GM18498 (cell line): ENCODE measurements at regions not wholly inside any gene's neighbourhood (a gene's known extent, or its start where the extent isn't known, plus 50 kb on each side); places are given as distances from the start of the nearest gene placed in this dataset.

Experiments used
- ATAC-seq: cut with Tn5 transposase; IDR thresholded peaks from one replicate; pipeline ENCODE4 v1.9.1; 2021; ENCODE audit warnings: mild to moderate bottlenecking, moderate library complexity; ENCODE audit not compliant: unreplicated experiment

- ATAC-seq, result no peak
Measured at GRCh38 chr13:50585674-50586413, 257.6 kb downstream of the DLEU7 start.

GRCh38 chr13:50586414-50587083 lies 256.9 kb downstream of the DLEU7 start:
- no peak for ATAC-seq

- no peak for ATAC-seq
Measured at GRCh38 chr13:50587115-50587514, 256.4 kb downstream of the DLEU7 start.

- no peak for ATAC-seq
Measured at GRCh38 chr13:50587645-50588373, 255.7 kb downstream of the DLEU7 start.

GRCh38 chr13:50588491-50589130 lies 254.9 kb downstream of the DLEU7 start:
- no peak for ATAC-seq

GRCh38 chr13:50589139-50589538 lies 254.4 kb downstream of the DLEU7 start:
- ATAC-seq, result no peak

GRCh38 chr13:50589651-50590054 lies 253.8 kb downstream of the DLEU7 start:
- ATAC-seq, result no peak

GRCh38 chr13:50592412-50593155 lies 250.9 kb downstream of the DLEU7 start:
- ATAC-seq, result no peak

GRCh38 chr13:50593207-50593606 lies 250.3 kb downstream of the DLEU7 start:
- no peak for ATAC-seq

GRCh38 chr13:50594276-50595051 lies 249.0 kb downstream of the DLEU7 start:
- ATAC-seq, result peak; percentile 82

GRCh38 chr13:50595196-50595595 lies 248.3 kb downstream of the DLEU7 start:
- no peak for ATAC-seq

- no peak for ATAC-seq
Measured at GRCh38 chr13:50596156-50596555, 247.3 kb downstream of the DLEU7 start.

- ATAC-seq, result no peak
Measured at GRCh38 chr13:50596776-50597203, 246.7 kb downstream of the DLEU7 start.

- ATAC-seq, result no peak
Measured at GRCh38 chr13:50598338-50598737, 245.2 kb downstream of the DLEU7 start.

- ATAC-seq, result no peak
Measured at GRCh38 chr13:50599046-50599445, 244.4 kb downstream of the DLEU7 start.

- no peak for ATAC-seq
Measured at GRCh38 chr13:50599927-50600326, 243.6 kb downstream of the DLEU7 start.

- no peak for ATAC-seq
Measured at GRCh38 chr13:50608370-50608769, 235.1 kb downstream of the DLEU7 start.

GRCh38 chr13:50609011-50609410 lies 234.5 kb downstream of the DLEU7 start:
- no peak for ATAC-seq

- ATAC-seq, result no peak
Measured at GRCh38 chr13:50610238-50610637, 233.3 kb downstream of the DLEU7 start.
